ENCODE measurements at regions not wholly inside any gene's neighbourhood (a gene's known extent, or its start where the extent isn't known, plus 50 kb on each side); places are given as distances from the start of the nearest gene placed in this dataset.

- no peak for TF ChIP-seq CTCF (IDR thresholded peaks at IDR 0.05; ENCODE audit: low read depth, low read length)
- no peak for TF ChIP-seq EZH2phosphoT487 (IDR thresholded peaks at IDR 0.05; ENCODE audit: low read depth)
Measured at GRCh38 chr6:106735136-106735633, 105.8 kb downstream of the QRSL1 start.
